Glomerular endothelial cell (primary cell): ENCODE measurements at regions not wholly inside any gene's neighbourhood (a gene's known extent, or its start where the extent isn't known, plus 50 kb on each side); places are given as distances from the start of the nearest gene placed in this dataset.
A peak's percentile ranks its signal among the peaks of the same experiment; 100 is the strongest.

Experiments used
- DNase-seq: peaks from one replicate; pipeline ENCODE4 v3.0.0-alpha.2; 2011; ENCODE audit warnings: low read depth, low spot score; ENCODE audit errors: extremely low read depth

DNA sequence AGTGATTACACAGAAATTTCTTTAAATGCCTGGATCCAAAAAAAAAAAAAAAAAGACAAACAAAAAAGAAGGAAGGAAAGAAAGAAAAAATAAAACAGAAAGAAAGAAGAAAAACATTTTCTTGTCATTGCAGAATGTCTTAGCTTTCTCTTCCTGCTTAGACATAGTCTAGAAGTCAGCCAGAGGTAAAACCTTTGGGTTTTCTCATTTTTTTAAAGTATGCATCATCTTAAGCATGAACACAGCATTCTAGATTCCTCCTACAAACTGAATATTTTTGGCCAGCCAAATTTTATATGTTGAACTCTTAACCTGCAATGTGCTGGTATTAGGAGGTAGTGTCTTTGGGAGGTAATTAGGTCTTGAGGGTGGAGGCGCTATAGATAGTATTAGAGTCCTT lies 243.9 kb downstream of the TRIB2 start:
- no peak for DNase-seq

DNA sequence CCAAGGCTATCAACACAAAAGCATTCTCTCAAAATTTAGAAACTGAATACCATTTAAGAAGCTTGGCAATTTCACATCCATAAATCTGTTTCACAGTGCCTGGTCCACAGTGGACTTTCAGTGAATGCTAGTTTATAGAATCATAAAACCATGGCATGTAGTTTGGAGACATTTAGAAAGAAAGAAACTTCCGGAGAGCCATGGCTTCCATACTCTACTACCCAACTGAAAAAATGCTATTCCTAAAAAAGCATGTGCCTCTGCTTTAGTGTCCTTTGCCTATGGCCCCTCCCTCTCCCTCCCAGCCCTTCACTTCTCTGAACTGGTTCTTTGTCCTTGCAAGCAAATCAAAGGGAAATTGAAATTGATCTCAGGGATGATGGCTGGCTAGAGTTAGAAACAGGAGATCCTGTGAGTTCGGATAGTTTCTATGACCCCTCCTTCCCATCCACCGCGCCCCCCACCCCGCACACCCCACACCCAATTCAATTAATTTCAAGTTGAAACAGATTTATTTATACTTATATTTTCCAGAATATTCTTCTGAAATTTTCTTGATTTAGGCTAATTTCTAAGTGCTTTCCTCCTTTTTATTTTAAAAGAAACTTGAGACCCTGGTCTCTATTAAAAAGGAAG lies 248.3 kb downstream of the TRIB2 start:
- DNase-seq, result no peak

DNA sequence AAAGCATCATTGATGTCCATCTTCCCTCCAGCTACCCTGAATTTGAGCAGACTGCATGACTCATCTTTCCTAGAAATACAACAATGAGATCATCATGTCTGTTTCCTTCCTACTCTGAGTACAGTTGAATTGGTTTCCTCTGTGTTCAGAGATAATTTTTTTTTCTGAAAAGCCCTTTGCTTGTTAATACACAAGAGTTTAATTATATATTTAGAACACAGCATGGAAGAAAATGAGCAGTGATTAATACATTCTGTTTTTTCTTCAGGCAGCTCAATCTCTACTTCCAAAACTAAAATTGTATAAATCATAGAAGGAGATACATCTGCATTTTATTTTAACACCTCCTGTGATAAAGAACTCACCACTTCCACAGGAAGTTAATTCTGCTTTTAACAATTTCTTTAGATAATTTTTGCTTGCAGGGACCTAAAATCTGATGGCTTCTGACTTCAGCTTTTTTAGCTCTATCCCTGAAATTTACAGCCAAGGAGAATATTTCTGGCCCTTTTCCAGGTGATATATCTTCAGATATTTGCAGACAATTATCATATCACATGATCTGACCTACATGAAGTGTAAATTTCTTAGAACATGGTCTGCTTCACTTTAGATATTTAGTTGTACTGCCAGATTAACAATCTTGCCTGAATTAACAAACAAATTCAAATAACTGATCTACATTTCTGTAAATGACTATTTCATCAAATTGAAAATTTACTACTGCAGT lies 249.0 kb downstream of the TRIB2 start:
- no peak for DNase-seq

DNA sequence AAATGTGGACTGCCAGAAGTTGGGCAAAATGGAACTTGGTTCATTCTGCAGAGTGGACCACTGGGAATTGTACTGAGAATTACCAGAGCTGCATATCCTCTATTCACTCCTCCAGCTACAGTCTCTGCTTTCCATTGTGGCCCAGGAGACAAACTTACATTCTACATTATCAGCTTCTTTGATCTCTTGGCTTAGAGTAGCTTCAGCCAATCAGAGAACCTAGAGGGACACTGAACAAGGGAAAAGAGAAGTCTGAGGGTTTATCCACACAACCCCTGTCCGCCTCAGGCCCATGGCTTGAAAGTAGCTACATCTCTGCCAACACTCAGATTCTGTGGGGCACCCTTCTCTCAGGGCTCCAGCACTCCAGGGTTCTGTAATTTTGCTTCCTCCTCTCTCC lies 251.1 kb downstream of the TRIB2 start:
- DNase-seq, result no peak

DNA sequence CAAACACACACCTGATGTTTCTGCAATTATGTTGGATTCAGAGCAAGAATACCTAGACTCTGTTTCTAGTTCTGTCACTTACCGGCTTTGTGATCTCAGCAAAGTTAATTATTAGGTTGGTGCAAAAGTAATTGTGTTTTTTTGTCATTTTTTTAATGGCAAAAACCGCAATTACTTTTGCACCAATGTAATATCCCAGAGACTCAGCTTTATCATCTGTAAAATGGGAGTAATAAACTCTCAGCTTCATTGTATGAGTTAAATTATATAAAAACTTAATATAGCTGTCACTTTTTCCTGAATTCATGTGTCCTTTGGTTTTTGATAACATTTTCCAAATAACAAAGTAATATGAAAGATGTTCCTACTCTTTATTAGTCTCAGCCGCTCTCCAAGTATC lies 251.7 kb downstream of the TRIB2 start:
- no peak for DNase-seq

DNA sequence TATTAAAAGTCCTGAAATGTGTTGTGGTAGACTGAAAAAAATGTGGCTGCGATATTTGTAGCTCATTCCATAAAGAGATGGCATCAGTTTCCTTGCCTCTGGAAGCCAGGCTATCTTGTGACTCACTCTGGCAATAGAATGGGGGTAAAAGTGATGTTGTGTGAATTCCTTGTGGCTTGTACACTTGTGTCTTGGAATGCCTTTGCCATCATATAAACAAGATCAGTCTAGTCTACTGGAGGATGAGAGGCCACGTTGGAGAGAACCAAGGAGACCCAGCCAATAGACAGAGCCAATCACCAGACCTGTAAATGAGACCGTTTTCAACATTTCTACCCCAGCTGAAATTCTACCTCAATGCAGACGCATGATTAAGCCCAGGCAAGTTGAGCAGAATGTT lies 254.1 kb downstream of the TRIB2 start:
- DNase-seq, result no peak

DNA sequence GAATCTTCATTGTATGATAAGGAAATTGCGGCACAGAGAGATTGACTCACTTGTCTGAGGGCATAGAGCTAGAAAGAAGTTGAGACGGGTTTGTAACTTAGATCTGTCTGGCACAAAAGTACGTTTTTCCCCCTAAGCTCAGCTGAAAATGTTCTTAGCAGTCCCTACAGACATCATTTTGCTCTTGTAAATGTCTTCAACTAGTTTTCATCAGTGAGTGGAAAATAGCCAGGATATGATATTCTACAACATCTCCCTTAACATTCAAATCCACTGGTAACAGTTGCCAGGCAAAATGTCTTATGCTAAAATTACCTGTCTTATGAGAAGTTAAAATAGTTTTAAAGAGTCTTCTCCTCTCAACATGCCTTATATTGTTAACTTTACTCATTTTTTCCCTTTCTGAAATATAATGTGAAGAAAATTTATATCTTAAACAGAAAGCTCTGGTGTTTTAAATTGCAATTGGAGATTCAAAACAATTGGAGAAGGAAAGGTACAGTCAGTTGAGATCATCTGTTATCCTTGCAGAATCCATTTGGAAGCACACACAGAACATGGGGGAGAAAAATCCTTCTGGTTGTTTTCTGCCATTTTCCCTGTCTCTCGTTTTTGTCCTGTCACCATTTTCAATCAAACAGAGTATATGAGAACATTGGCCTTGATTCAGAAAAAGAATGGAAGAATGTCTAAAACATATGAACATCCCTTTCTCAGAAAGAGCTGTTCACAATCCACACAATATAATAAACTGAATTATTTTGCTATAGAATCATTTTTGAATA lies 255.0 kb downstream of the TRIB2 start:
- DNase-seq, result no peak

DNA sequence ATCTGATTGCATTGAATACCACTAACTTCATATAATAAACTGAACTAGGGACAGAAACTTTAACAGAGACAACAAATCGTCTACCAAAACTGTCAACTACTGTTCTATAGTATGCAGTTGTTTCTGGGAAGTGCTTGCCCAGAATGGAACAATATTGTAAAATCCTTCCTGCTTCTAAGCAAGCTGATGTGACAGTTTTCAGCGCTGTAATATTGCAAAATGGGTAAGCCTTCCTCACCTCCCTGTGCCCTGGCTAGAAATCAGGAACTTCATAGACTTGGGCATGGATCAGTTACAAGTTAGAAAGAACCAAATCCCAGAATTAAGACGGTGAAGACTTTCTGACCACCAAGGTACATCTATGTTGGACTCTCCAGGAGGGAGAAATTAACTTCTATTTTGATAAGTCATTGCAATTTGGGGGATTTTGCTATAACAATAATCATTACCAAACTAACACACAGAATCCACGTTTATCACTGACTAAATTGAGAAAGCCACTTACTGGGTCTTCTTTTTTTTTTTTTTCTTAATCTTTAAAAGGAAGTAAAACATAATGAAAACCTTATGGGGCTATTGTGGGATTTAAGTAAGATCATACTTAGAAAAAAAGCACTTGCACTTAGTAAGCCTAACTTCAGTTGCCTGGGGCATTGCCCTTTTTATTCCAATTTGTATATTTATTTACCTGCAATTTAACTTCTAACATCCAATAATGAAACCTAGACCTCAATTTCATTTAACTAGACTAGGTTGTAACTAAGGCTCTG lies 261.5 kb downstream of the TRIB2 start:
- DNase-seq, result no peak

DNA sequence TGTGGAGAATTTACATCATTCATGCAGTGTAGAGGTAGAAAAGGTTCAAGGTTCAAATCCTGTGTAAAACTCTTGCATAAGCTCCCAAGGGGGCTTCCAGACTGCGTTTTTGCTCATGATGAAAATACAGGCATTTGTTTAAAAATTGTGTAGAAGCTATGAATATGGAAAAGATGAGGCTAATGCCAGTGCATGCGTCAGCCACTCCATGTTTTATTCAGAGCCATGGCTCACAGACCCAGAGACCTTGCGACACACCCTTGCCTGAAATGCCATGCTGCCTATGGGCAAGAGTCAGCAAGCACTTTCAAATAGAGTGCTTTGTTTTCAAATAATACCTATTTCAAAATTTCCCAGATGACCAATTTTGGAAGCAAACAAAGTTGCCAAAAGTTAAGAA lies 262.3 kb downstream of the TRIB2 start:
- DNase-seq, result no peak

DNA sequence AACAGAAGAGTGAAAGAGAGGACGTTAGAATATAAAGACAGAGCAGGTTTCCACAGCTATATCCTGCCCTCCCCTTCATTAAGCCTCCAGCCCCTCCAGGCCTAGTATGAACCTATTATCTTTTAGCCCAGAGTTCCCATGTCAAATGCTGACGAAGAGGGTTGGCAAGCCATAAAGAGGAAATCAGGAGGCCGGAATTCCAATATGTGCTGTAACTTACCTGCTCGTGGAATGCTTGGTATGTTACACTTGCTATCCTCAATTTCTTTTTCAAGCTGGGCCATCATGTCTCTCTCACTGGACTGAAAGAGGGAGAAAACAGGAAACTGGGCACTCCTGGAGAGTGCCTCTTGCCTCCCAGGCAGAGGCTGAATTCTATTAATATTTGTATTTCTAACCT lies 264.1 kb downstream of the TRIB2 start:
- DNase-seq, result no peak

DNA sequence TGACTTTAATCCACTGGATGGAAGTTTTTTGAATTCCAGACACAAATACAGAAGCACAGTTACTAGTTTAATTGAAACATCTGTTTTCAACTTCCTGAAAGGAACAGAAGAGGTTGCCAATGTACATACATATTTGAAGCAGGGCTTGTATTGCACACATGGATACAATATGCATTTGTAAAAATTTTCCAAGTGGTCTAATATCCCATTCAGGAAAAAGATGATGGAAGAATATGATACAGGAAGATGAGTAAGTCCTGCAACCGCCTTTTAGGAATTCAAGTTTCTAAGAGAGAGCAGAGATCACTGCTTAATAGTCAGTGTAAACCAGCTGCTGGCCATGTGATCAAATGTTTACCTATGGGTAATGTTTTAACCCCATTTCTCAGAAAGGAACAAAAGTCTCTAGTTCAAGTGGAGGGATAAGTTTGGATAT lies 265.4 kb downstream of the TRIB2 start:
- peak; percentile 65 for DNase-seq

DNA sequence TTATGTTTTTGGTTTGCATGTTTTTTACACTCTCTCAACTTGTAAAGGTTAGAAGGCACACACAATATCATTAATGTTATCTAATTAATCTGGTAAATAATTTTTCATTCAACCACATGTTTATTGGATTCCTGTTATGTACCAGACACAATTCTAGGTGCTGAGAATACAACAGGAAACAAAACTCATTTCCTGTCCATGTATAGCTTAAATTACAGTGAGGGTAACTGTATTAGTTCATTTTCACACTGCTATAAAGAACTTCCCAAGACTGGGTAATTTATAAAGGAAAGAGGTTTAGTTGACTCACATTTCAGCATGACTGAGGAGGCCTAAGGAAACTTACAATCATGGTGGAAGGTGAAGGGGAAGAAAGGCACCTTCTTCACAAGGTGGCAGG lies 270.5 kb downstream of the TRIB2 start:
- DNase-seq, result no peak

DNA sequence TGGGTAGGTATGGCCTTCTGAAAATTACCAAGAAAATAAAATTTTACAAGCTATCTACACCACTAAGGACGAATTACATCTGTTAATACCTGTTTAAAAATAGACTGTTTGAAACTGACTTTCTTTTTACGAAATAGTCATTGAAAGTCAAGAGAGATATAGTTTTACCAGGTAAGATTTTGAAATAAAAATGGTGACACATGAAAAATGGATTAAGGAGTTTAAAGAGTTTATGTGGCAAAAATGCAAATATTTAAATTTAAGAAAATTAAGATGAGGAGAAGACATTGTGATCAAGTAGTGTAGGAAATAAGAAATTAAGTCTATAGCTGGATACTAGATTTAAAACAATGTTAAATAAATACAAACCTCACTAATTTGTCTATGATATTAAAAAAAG lies 271.5 kb downstream of the TRIB2 start:
- DNase-seq, result no peak

DNA sequence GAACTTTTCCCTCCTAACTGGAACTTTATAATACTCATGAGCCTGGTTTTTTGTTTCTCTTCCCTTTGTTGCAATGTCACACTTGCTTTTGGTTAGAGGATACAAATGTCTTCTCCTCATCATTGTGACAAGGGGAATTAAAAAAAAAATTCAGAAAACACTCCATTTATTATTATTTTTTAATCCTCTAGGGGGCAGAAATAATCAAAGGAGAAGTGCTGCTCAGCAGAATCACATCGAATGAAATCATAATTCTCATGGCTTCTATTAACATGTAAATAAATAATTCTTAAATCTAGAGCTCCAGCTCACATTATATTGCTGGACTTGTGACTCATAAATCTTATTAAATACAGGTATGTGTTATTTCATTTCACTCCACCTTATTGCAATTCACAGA lies 273.8 kb downstream of the TRIB2 start:
- DNase-seq, result no peak

DNA sequence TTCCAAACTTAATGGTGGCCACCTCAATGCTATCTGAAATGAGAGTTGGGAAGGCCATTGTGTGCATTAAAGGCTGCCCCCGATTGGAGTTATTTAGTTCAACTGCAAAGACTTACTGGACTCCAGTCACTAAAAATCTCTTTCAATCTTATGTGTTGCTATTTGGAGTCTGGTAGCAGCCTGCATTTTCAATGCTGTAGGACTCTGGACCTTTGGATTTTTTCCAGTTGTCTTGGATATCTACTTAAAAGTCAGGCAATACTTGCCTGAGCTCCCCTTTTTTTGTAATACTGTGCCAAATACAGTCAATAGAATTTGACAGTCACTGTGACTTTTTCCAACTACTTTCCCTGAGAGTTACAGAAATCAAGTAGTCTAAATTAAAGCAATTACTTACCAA lies 281.9 kb downstream of the TRIB2 start:
- DNase-seq, result no peak

DNA sequence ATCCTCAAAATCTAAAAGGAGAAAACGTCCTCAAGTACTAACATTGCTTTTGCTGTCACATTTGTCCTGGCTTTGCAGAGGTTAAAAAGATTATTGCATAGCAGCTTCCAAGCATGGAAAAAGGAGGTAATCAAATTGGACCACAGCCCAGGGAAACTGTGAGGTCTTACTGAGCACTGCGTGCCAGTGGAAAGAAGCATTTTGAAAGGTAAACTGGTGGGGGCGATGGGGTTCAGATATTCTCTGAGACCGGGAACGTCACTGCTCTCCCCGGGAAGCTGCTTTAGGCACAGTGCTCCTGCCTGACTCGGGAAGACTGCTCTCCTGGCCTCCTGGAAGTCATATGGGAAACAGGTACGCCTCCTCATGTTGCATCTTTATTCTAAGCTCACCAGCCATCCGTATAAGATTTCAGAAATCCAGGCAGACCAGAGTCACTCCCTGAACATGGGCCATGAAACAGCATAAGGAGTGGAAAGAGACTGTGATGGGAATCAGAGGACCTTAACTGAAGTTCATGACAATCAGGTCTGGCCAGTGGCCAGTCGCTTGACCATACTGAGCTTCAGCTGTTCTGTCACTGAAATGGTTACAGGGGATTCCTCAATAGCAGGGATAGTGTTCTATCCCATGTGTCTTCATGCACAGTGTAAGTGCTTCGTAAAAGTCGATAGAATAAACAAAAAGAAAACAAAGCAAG lies 284.1 kb downstream of the TRIB2 start:
- no peak for DNase-seq

DNA sequence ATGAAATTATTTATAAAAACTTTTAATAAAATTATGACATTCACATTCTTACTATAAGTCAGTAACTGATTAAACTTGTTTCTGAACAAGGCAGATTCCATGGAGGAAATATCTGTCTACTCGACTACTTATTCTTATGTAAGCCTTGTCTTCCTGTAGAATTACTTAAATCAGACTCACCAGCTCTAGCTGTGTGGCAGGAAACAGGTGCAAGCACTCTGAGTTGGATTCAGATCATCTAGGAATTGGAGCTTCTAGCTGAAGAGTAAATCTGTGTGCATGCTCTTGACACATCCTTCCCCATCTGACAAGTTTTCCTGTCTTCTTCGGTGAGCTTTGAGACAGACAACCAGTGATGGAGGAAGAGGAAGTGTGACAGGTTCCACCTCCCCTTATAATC lies 284.7 kb downstream of the TRIB2 start:
- no peak for DNase-seq

DNA sequence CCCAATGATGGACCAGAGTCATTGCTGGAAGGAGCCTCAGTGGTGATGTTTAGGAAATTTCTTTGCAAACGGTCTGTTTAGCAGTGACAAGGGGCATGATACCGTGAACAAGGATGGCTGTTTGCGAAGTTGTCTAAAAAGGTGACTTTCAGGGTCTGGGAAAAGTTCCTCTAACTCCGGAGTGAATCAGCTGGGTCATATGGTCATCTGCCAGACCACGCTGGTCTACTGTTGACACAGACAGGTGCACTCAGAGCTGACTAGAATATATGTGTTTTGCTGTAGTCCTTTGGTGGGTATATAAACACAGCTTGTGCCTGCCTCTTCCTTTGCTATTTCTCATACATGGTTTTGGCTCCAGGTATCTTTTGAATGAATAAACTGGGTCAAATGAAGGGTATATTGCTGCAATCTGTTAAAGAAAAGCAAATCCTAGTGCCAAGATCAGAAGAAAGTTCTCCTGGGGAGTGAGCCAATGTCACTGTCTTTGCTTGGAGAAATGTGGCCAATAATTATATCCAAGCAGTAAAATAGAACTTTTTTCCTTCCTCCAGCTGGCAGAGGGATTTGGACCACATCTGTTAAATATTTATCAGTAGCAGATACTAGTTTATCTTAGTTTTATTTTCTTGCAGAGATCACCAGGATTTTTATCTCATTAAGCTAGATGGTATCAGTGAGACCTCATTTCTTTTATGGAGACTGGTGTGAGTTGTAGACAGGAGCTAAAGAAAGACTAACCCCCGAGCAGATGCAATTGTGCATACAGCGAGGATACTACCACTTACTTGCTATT lies 286.0 kb downstream of the TRIB2 start:
- no peak for DNase-seq

DNA sequence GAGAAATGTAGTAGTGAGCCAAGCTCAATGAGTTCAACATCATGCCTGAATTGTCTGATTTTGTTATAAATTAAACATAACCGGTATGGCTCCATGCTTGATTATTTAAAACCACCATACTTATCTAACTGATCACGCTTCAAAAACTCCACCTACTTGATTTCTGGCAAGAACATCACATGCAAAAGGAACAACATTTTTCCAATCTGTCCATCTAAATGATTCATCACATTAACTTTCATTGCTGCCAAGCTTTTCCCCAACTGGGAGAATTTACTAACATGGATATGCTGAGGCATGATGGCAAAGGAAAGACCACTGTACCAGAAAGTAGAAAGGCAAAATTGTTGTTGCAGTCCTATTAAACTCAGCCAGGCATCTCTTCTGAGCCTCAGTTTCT lies 286.8 kb downstream of the TRIB2 start:
- no peak for DNase-seq

DNA sequence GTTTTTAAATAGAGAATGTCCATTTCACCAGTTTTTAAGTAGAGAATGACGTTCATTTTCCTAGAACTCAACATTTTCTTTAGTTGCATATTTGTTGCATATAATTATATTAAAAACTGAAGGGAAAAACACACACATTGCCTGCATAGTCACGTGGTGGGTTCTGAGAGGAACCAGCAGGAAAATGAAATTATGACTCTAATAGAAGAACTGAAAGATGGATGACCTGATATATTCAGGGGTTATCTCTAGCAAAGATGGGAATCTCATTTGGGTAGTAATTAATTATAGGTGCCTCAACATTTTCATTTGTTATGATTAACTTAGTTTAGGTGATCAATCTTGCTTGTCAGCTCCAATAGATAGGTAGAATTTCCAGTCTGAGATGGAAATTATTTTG lies 288.3 kb downstream of the TRIB2 start:
- no peak for DNase-seq
